ENCODE measurements at regions not wholly inside any gene's neighbourhood (a gene's known extent, or its start where the extent isn't known, plus 50 kb on each side); places are given as distances from the start of the nearest gene placed in this dataset.
"Not testable (repeated sequence)": the region's sequence is repeated elsewhere in the genome, so short reads cannot be mapped to it uniquely, and the experiment has no call there.

GRCh38 chr2:12558519-12558918 is 158.2 kb upstream of the TRIB2 start:
- no peak for DNase-seq (ENCODE audit: low read depth)

GRCh38 chr2:12560618-12561017 is 156.1 kb upstream of the TRIB2 start:
- Histone ChIP-seq H3K27me3 (ENCODE audit: control insufficient read depth, insufficient read depth, low read length) (no peaks in the 10 kb centered on the region), H3K4me3 (ENCODE audit: low read depth, low read length) (no peak overlapping the region), H3K36me3 (ENCODE audit: control insufficient read depth, insufficient read depth, low read length) (no peaks in the 10 kb centered on the region)
- no peak for DNase-seq (ENCODE audit: low read depth)
- no peak for TF ChIP-seq CTCF (IDR thresholded peaks at IDR 0.05; ENCODE audit: insufficient read depth, low read length, poor library complexity, severe bottlenecking)

More at GRCh38 chr2:12558519-12558918, 158.2 kb upstream of the TRIB2 start:
- H3K36me3 ChIP-seq (ENCODE audit: control insufficient read depth, insufficient read depth, low read length) = no peaks in the 10 kb centered on the region
- H3K27me3 ChIP-seq (ENCODE audit: control insufficient read depth, insufficient read depth, low read length) = no peaks in the 10 kb centered on the region
- H3K4me3 ChIP-seq (ENCODE audit: low read depth, low read length) = no peak overlapping the region
- TF ChIP-seq CTCF (IDR thresholded peaks at IDR 0.05; ENCODE audit: insufficient read depth, low read length, poor library complexity, severe bottlenecking) = no peak

GRCh38 chr2:12567411-12567810 is 149.3 kb upstream of the TRIB2 start:
- Histone ChIP-seq H3K36me3 (ENCODE audit: control insufficient read depth, insufficient read depth, low read length) (no peaks in the 10 kb centered on the region), H3K4me3 (ENCODE audit: low read depth, low read length) (no peak overlapping the region), H3K27me3 (ENCODE audit: control insufficient read depth, insufficient read depth, low read length) (no peaks in the 10 kb centered on the region)
- no peak for DNase-seq (ENCODE audit: low read depth)
- no peak for TF ChIP-seq CTCF (IDR thresholded peaks at IDR 0.05; ENCODE audit: insufficient read depth, low read length, poor library complexity, severe bottlenecking)

DNA sequence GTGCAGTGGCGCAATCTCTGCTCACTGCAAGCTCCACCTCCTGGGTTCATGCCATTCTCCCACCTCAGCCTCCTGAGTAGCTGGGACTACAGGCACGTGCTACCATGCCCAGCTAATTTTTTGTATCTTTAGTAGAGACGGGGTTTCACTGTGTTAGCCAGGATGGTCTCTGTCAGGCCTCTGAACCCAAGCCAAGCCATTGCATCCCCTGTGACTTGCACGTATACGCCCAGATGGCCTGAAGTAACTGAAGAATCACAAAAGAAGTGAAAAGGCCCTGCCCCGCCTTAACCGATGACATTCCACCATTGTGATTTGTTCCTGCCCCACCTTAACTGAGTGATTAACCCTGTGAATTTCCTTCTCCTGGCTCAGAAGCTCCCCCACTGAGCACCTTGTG is 147.2 kb upstream of the TRIB2 start:
- H3K27me3 ChIP-seq (ENCODE audit: control insufficient read depth, insufficient read depth, low read length); H3K4me3 ChIP-seq (ENCODE audit: low read depth, low read length); DNase-seq (ENCODE audit: low read depth); H3K36me3 ChIP-seq (ENCODE audit: control insufficient read depth, insufficient read depth, low read length): not testable (repeated sequence)

- not testable (repeated sequence) for H3K36me3 ChIP-seq (ENCODE audit: control insufficient read depth, insufficient read depth, low read length); H3K27me3 ChIP-seq (ENCODE audit: control insufficient read depth, insufficient read depth, low read length); H3K4me3 ChIP-seq (ENCODE audit: low read depth, low read length); DNase-seq (ENCODE audit: low read depth)
Observed at GRCh38 chr2:12569929-12570328, 146.8 kb upstream of the TRIB2 start.

GRCh38 chr2:12577091-12577490 is 139.6 kb upstream of the TRIB2 start:
- DNase-seq (ENCODE audit: low read depth) = no peak
- Histone ChIP-seq H3K27me3 (ENCODE audit: control insufficient read depth, insufficient read depth, low read length) (no peaks in the 10 kb centered on the region), H3K4me3 (ENCODE audit: low read depth, low read length) (no peak overlapping the region), H3K36me3 (ENCODE audit: control insufficient read depth, insufficient read depth, low read length) (no peaks in the 10 kb centered on the region)
- no peak for TF ChIP-seq CTCF (IDR thresholded peaks at IDR 0.05; ENCODE audit: insufficient read depth, low read length, poor library complexity, severe bottlenecking)

- Histone ChIP-seq H3K27me3 (ENCODE audit: control insufficient read depth, insufficient read depth, low read length) (no peaks in the 10 kb centered on the region), H3K36me3 (ENCODE audit: control insufficient read depth, insufficient read depth, low read length) (no peaks in the 10 kb centered on the region), H3K4me3 (ENCODE audit: low read depth, low read length) (no peak overlapping the region)
- TF ChIP-seq CTCF (IDR thresholded peaks at IDR 0.05; ENCODE audit: insufficient read depth, low read length, poor library complexity, severe bottlenecking) = no peak
- no peak for DNase-seq (ENCODE audit: low read depth)
Observed at GRCh38 chr2:12577567-12578253, 139.0 kb upstream of the TRIB2 start.
